NCI-H748 (cell line): ENCODE measurements at regions not wholly inside any gene's neighbourhood (a gene's known extent, or its start where the extent isn't known, plus 50 kb on each side); places are given as distances from the start of the nearest gene placed in this dataset.
"Not testable (repeated sequence)": the region's sequence is repeated elsewhere in the genome, so short reads cannot be mapped to it uniquely, and the experiment has no call there.

Experiments used
- DNase-seq: peaks from one replicate; lab custom pipeline; 2025; ENCODE audit not compliant: unreplicated experiment; lab: John Stamatoyannopoulos, UW

GRCh38 chr14:105924951-105925591, 398.7 kb downstream of the TMEM121 start:
- no peak for DNase-seq

- DNase-seq = no peak
Measured at GRCh38 chr14:105925615-105926372, 399.4 kb downstream of the TMEM121 start.

GRCh38 chr14:105926373-105927095, 400.2 kb downstream of the TMEM121 start:
- no peak for DNase-seq

GRCh38 chr14:105927096-105928060, 401.0 kb downstream of the TMEM121 start:
- no peak for DNase-seq

GRCh38 chr14:105928171-105929111, 402.1 kb downstream of the TMEM121 start:
- not testable (repeated sequence) for DNase-seq

GRCh38 chr14:105929327-105930081, 403.1 kb downstream of the TMEM121 start:
- no peak for DNase-seq

- no peak for DNase-seq
Measured at GRCh38 chr14:105930572-105930971, 404.2 kb downstream of the TMEM121 start.

- DNase-seq = peak; percentile 40
Measured at GRCh38 chr14:105931808-105932483, 405.6 kb downstream of the TMEM121 start.

- no peak for DNase-seq
Measured at GRCh38 chr14:105933238-105933637, 406.9 kb downstream of the TMEM121 start.

- DNase-seq = no peak
Measured at GRCh38 chr14:105935384-105935783, 409.0 kb downstream of the TMEM121 start.

GRCh38 chr14:105937253-105938054, 411.1 kb downstream of the TMEM121 start:
- no peak for DNase-seq

- no peak for DNase-seq
Measured at GRCh38 chr14:105938055-105938863, 411.9 kb downstream of the TMEM121 start.

GRCh38 chr14:105938959-105939358, 412.6 kb downstream of the TMEM121 start:
- DNase-seq = no peak

GRCh38 chr14:105939810-105940508, 413.6 kb downstream of the TMEM121 start:
- no peak for DNase-seq

GRCh38 chr14:105940534-105941225, 414.3 kb downstream of the TMEM121 start:
- no peak for DNase-seq
